ENCODE measurements at regions not wholly inside any gene's neighbourhood (a gene's known extent, or its start where the extent isn't known, plus 50 kb on each side); places are given as distances from the start of the nearest gene placed in this dataset.
"Not testable (repeated sequence)": the region's sequence is repeated elsewhere in the genome, so short reads cannot be mapped to it uniquely, and the experiment has no call there.

DNA sequence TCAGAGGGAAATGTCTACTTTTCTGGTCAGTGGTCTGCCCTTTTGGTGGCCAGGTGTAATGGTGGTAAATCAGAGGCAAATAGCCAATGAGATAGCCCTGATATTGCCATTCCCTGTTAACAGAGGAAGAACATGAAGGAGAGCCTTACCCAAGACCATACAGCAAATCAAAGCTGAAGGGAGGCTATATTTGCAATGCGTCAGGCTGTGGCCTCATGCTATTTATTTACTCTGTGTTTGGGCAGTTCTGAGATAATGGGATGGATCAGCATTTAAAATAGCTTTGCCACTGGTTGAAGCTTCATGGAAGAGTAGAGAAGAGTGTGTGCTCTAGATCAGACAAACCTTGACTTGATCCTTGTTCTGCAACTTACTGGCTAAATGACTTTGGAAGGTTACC, 73.3 kb upstream of the MAML3 start:
- Histone ChIP-seq H3K9me3 (no peaks in the 10 kb centered on the region), H3K4me3 (no peak overlapping the region), H3K4me1 (no peaks in the 10 kb centered on the region), H3K27ac (no peak overlapping the region), H3K27me3 (no peaks in the 10 kb centered on the region), H3K36me3 (ENCODE audit: low read depth, missing control alignments) (no peaks in the 10 kb centered on the region)
- TF ChIP-seq, protein P1, sequence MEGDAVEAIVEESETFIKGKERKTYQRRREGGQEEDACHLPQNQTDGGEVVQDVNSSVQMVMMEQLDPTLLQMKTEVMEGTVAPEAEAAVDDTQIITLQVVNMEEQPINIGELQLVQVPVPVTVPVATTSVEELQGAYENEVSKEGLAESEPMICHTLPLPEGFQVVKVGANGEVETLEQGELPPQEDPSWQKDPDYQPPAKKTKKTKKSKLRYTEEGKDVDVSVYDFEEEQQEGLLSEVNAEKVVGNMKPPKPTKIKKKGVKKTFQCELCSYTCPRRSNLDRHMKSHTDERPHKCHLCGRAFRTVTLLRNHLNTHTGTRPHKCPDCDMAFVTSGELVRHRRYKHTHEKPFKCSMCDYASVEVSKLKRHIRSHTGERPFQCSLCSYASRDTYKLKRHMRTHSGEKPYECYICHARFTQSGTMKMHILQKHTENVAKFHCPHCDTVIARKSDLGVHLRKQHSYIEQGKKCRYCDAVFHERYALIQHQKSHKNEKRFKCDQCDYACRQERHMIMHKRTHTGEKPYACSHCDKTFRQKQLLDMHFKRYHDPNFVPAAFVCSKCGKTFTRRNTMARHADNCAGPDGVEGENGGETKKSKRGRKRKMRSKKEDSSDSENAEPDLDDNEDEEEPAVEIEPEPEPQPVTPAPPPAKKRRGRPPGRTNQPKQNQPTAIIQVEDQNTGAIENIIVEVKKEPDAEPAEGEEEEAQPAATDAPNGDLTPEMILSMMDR (IDR thresholded peaks at IDR 0.05), result no peak
- no peak for TF ChIP-seq POLR2A (IDR thresholded peaks at IDR 0.05)
- 86 to 100% methylated on average over 1 of the region's 1 CpG for WGBS, 2 donors
- intact Hi-C loops (cut with DNase I; ENCODE audit: low total_unique reads), result no loop called here
- DNase-seq, result no peak

DNA sequence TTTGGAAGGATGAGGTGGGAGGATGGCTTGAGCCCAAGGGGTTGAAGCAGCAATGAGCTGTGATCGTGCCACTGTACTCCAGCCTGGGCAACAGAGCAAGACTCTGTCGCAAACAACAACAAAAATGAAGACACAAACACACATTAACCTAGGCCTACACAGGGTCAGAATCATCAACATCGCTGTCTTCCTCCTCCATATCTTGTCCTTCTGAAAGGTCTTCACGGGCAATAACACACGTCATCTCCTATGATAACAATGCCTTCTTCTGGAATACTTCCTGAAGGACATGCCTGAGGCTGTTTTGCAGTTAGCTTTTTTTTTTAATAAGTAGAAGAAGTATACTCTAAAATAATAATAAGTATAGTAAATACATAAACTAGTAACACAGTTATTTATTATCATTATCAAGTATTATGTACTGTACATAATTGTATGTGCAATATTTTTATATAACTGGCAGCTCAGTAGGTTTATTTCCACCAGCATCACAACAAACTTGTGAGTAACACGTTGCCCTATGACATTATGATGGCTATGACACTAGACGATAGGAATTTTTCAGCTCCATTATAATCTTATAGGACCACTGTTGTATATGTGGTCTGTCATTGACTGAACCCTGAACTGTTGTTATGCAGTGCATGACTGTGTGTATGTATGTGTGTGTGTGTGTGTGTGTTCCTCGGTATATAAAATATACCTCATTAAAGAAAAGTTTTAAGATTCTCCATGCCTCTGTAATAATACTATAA, 69.2 kb upstream of the MAML3 start:
- no peak for DNase-seq
- TF ChIP-seq POLR2A (IDR thresholded peaks at IDR 0.05), result no peak
- TF ChIP-seq, protein P1 (IDR thresholded peaks at IDR 0.05), result no peak
- 81 to 82% methylated on average over 8 of the region's 8 CpGs for whole genome bisulfite sequencing, 2 donors
- intact Hi-C loops (cut with DNase I; ENCODE audit: low total_unique reads), result no loop called here
- Histone ChIP-seq H3K4me3 (no peak overlapping the region), H3K27me3 (no peaks in the 10 kb centered on the region), H3K27ac (no peak overlapping the region), H3K9me3 (no peaks in the 10 kb centered on the region), H3K4me1 (no peaks in the 10 kb centered on the region), H3K36me3 (ENCODE audit: low read depth, missing control alignments) (no peaks in the 10 kb centered on the region)

DNA sequence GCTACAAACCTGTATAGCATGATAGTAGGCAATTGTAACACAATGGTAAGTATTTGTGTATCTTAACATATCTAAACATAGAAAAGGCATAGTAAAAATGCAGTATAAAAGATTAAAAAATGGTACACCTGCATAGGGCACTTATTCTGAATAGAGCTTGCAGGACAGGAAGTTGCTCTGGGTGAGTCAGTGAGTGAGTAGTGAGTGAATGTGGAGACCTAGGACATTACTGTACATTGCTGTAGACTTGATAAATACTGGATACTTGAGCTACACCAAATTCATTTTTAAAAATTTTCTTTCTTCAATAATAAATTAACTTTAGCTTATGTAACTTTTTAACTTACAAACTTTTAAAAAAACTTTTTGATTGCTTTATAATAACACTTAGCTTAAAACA, 68.2 kb upstream of the MAML3 start:
- no peaks in the 10 kb centered on the region for H3K4me1 ChIP-seq
- intact Hi-C loops (cut with DNase I; ENCODE audit: low total_unique reads), result no loop called here
- H3K9me3 ChIP-seq, result no peaks in the 10 kb centered on the region
- DNase-seq, result no peak
- H3K27me3 ChIP-seq, result no peaks in the 10 kb centered on the region
- H3K36me3 ChIP-seq (ENCODE audit: low read depth, missing control alignments), result no peaks in the 10 kb centered on the region
- no peak overlapping the region for H3K4me3 ChIP-seq
- H3K27ac ChIP-seq, result no peak overlapping the region
- TF ChIP-seq POLR2A (IDR thresholded peaks at IDR 0.05), result no peak
- TF ChIP-seq, protein P1 (IDR thresholded peaks at IDR 0.05), result no peak

DNA sequence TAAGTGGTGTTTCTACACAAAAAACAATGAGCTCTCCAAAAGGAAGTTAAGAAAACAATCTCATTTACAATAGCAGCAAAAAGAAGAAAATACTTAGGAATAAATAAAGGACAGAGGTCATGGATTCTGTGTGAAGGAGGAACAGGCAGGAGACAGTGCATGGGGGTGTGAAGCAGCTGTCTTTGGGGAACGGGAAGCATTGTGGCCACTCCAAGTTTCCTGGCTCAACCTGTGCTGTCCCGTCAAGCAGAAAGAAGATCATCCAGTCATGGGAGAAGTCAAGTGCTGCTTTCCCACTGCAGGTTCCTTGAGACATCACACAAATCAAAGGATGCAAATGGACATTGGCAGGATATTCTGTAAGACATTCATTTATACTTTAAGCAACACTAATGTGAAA, 66.1 kb upstream of the MAML3 start:
- no peaks in the 10 kb centered on the region for H3K9me3 ChIP-seq
- no peak overlapping the region for H3K27ac ChIP-seq
- H3K4me3 ChIP-seq, result no peak overlapping the region
- intact Hi-C loops (cut with DNase I; ENCODE audit: low total_unique reads), result no loop called here
- no peak for DNase-seq
- no peaks in the 10 kb centered on the region for H3K36me3 ChIP-seq (ENCODE audit: low read depth, missing control alignments)
- H3K4me1 ChIP-seq, result no peaks in the 10 kb centered on the region
- no peaks in the 10 kb centered on the region for H3K27me3 ChIP-seq
- TF ChIP-seq POLR2A (IDR thresholded peaks at IDR 0.05), result no peak
- TF ChIP-seq, protein P1 (IDR thresholded peaks at IDR 0.05), result no peak
- WGBS, 2 donors, result 34 to 51% methylated on average over 2 of the region's 2 CpGs

DNA sequence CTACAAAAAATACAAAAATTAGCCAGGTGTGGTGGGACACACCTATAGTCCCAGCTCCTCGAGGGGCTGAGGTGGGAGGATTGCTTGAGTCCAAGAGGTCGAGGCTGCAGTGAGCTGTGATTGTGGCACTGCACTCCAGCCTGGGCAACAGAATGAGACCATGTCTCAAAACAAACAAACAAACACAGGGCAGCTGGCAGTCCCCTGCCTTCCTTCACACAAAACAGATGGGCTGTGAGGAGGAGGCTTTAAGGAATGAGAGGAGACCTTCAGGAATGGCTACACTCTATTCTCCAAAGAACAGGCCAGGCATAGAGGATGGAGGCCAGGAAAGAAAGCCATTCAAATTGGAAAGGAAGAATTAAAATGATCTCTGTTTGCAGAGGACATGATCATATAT, 65.6 kb upstream of the MAML3 start:
- TF ChIP-seq POLR2A (IDR thresholded peaks at IDR 0.05), result no peak
- TF ChIP-seq, protein P1 (IDR thresholded peaks at IDR 0.05), result no peak
- H3K4me1 ChIP-seq, result no peaks in the 10 kb centered on the region
- no peaks in the 10 kb centered on the region for H3K27me3 ChIP-seq
- H3K9me3 ChIP-seq, result no peaks in the 10 kb centered on the region
- no peak overlapping the region for H3K4me3 ChIP-seq
- WGBS, 2 donors, result 62 to 81% methylated on average over 2 of the region's 2 CpGs
- intact Hi-C loops (cut with DNase I; ENCODE audit: low total_unique reads), result no loop called here
- no peak overlapping the region for H3K27ac ChIP-seq
- DNase-seq, result no peak
- H3K36me3 ChIP-seq (ENCODE audit: low read depth, missing control alignments), result no peaks in the 10 kb centered on the region

DNA sequence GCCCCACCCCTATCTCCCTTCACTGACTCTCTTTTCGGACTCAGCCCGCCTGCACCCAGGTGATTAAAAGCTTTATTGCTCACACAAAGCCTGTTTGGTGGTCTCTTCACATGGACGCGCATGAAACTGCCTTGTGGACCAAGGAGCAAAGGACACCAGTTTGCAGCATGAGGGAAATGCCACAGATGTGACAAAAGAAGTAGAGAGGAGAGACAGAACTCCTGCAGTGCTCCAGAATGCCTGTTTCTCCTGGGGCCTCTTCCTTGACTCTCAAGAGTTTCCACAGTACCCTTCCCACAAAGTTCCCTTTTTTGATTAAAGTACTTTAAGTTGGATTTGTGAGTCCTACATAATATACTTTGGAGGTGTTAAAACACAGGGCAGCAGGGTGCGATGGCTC, 65.1 kb upstream of the MAML3 start:
- intact Hi-C loops (cut with DNase I; ENCODE audit: low total_unique reads); H3K36me3 ChIP-seq (ENCODE audit: low read depth, missing control alignments); H3K4me3 ChIP-seq; H3K27ac ChIP-seq; H3K27me3 ChIP-seq; DNase-seq; H3K9me3 ChIP-seq; H3K4me1 ChIP-seq: not testable (repeated sequence)
- WGBS, 2 donors, result 93 to 94% methylated on average over 5 of the region's 5 CpGs

Data from testis (tissue), 2 donors.